ENCODE measurements at regions not wholly inside any gene's neighbourhood (a gene's known extent, or its start where the extent isn't known, plus 50 kb on each side); places are given as distances from the start of the nearest gene placed in this dataset.

DNA sequence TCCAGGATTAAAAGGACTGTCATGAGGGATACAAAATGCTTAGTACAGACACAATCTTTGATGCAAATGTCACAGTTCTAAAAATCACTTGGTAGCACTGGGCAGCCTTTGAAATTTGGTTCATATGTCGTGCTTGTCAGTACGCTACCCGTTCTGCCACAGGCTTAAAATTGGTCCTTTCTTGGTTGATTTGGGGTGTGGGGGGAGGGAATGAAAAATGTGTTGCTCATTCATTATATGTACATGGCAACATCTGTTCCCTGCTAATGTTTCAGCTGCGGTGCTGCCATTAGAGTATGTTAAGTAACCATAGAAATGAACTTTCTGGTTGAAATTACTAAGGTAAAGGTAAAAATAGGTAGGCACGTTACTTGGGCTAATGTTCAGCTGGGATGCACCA, 155.4 kb upstream of the ARHGAP5 start:
- H3K9me3 ChIP-seq (ENCODE audit: control insufficient read depth, insufficient read depth, low read length): no peaks in the 10 kb centered on the region
- POLR2A ChIA-PET: no interaction called here

DNA sequence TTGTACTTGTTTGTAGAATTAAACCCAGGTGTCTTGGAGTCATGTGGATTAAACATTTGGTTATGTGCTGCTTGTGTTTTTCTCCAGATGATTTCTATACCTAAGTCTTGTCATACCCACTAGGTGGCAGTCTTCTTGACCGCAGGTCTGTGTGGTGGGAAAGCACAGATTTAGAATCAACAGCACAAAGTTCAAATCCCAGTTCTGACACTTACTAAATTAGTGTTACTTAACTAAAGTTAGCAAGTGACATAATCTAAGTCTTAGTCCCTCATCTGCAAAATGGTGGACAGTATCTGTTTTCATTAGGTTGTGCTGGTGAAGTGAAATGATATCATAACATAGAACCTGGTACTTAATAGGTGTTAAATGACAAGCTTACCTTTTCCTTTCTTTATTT, 151.0 kb upstream of the ARHGAP5 start:
- Histone ChIP-seq H3K4me3 (ENCODE audit: low read depth, low read length) (no peak overlapping the region), H3K27me3 (ENCODE audit: control insufficient read depth, insufficient read depth, low read length) (no peaks in the 10 kb centered on the region), H3K9me3 (ENCODE audit: control insufficient read depth, insufficient read depth, low read length) (no peaks in the 10 kb centered on the region), H3K27ac (ENCODE audit: low read depth, low read length) (no peak overlapping the region)
- CTCF ChIA-PET: interaction anchor here (0.6 to 4.1 kb wide), 11 partner anchors 8 to 473 kb away, joined by 3 to 31 read pairs (median 3); no protein-coding TSS in a partner anchor
- no peak for DNase-seq (ENCODE audit: low read depth, low spot score)
- TF ChIP-seq, protein P1, sequence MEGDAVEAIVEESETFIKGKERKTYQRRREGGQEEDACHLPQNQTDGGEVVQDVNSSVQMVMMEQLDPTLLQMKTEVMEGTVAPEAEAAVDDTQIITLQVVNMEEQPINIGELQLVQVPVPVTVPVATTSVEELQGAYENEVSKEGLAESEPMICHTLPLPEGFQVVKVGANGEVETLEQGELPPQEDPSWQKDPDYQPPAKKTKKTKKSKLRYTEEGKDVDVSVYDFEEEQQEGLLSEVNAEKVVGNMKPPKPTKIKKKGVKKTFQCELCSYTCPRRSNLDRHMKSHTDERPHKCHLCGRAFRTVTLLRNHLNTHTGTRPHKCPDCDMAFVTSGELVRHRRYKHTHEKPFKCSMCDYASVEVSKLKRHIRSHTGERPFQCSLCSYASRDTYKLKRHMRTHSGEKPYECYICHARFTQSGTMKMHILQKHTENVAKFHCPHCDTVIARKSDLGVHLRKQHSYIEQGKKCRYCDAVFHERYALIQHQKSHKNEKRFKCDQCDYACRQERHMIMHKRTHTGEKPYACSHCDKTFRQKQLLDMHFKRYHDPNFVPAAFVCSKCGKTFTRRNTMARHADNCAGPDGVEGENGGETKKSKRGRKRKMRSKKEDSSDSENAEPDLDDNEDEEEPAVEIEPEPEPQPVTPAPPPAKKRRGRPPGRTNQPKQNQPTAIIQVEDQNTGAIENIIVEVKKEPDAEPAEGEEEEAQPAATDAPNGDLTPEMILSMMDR (IDR thresholded peaks at IDR 0.05; ENCODE audit: low read depth, low read length): peak; percentile 58
- POLR2A ChIA-PET: interaction anchor here (2.0 kb wide), 1 partner anchor 150 kb away, joined by 4 read pairs; the partner anchor contains the start of gene ARHGAP5

More for the DNA sequence above, 155.4 kb upstream of the ARHGAP5 start:
- CTCF ChIA-PET: no interaction called here
- TF ChIP-seq, protein P1 (IDR thresholded peaks at IDR 0.05; ENCODE audit: low read depth, low read length): no peak
- no peak for DNase-seq (ENCODE audit: low read depth, low spot score)
- H3K4me3 ChIP-seq (ENCODE audit: low read depth, low read length): no peak overlapping the region
- no peak overlapping the region for H3K27ac ChIP-seq (ENCODE audit: low read depth, low read length)
- H3K27me3 ChIP-seq (ENCODE audit: control insufficient read depth, insufficient read depth, low read length): no peaks in the 10 kb centered on the region

DNA sequence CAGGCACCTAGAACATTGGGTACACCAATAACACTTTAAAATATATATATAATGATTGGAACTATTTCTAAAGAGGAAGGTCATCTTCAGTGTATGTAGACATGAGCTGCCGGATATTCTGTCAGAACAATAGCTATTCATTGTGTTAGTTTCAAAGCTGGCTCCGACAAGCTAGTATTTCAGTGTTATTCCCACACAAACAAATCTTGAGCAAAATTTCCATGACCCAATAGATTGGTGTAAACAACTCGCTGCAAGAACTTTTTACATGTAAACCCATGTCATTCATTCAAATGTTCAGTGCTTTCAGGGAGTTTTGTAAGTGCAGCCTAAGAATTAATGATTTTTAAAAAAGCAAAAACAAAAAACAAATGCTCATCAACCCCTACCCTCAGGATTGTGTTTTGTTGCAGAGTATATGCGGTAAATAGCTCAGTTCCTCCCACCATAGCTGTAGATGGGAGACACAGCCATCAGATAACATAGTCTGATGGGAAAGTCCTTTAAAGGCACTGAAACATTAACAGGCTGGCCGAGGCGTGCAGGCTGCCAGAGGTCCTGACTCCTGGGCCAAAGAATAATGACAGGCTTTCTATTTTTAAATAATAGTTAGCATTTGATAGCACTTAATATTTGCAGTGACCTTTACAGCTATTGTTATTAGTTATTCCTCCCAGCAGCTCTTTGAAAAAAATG, 150.3 kb upstream of the ARHGAP5 start:
- ChIA-PET CTCF (interaction anchor here (0.6 to 4.1 kb wide), 12 partner anchors 9 to 543 kb away, joined by 3 to 31 read pairs (median 3); no protein-coding TSS in a partner anchor), POLR2A (interaction anchor here (0.7 to 2.0 kb wide), 5 partner anchors 11 to 207 kb away, joined by 3 to 5 read pairs (median 4); partner anchors contain the start of gene ARHGAP5)
- Histone ChIP-seq H3K27me3 (ENCODE audit: control insufficient read depth, insufficient read depth, low read length) (no peaks in the 10 kb centered on the region), H3K4me3 (ENCODE audit: low read depth, low read length) (no peak overlapping the region), H3K9me3 (ENCODE audit: control insufficient read depth, insufficient read depth, low read length) (no peaks in the 10 kb centered on the region), H3K27ac (ENCODE audit: low read depth, low read length) (peak overlapping the region; percentile 83)
- DNase-seq (ENCODE audit: low read depth, low spot score): no peak
- TF ChIP-seq, protein P1 (IDR thresholded peaks at IDR 0.05; ENCODE audit: low read depth, low read length): no peak

DNA sequence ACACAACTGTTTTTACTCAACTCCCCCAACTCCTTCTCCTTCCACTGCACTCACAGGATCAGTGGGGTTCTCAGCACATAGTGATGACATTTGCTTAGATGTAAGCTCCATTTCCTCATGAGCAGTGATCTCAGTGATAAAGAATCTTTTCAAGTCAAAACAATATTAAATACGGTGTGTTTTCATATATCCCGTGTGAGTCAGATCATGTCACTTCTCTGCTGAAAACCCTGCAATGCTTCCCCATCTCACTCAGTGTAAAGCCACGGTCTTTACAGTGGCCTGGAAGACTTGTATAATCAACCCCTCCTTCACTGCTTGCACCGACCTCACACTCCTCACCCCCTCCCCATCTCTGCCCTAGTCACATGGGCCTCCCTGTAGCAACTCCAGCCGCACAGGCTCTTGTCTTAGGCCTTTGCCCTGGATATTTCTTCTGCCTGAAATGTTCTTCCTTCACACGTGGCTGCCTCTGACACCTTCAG, 149.7 kb upstream of the ARHGAP5 start:
- H3K27ac ChIP-seq (ENCODE audit: low read depth, low read length): peak overlapping the region; percentile 89
- no peak overlapping the region for H3K4me3 ChIP-seq (ENCODE audit: low read depth, low read length)
- H3K27me3 ChIP-seq (ENCODE audit: control insufficient read depth, insufficient read depth, low read length): no peaks in the 10 kb centered on the region
- TF ChIP-seq, protein P1 (IDR thresholded peaks at IDR 0.05; ENCODE audit: low read depth, low read length): no peak
- peak; percentile 87 for DNase-seq (ENCODE audit: low read depth, low spot score)
- H3K9me3 ChIP-seq (ENCODE audit: control insufficient read depth, insufficient read depth, low read length): no peaks in the 10 kb centered on the region
- ChIA-PET POLR2A (interaction anchor here (0.7 to 2.0 kb wide), 5 partner anchors 10 to 207 kb away, joined by 3 to 5 read pairs (median 4); partner anchors contain the start of gene ARHGAP5), CTCF (interaction anchor here (0.5 to 4.1 kb wide), 10 partner anchors 13 to 543 kb away, joined by 3 to 31 read pairs (median 4); no protein-coding TSS in a partner anchor)

DNA sequence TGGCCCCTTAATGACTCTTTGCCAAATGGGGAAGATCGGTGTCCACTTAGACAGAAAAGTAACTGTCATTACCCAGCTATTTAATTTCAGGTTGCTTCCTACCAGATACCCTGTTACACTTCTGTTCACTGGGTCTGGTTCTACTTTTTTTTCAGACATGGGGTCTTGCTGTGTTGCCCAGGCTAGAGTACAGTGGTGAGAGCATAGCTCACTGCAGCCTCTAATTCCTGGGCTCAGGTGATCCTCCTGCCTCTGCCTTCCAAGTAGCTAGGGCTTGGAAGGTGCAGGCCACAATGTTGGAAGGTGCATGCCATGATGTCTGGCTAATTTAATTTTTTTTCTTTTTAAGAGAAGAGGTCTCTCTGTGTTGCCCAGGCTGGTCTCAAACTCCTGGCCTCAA, 147.0 kb upstream of the ARHGAP5 start:
- DNase-seq (ENCODE audit: low read depth, low spot score): no peak
- TF ChIP-seq, protein P1 (IDR thresholded peaks at IDR 0.05; ENCODE audit: low read depth, low read length): no peak
- no peaks in the 10 kb centered on the region for H3K27me3 ChIP-seq (ENCODE audit: control insufficient read depth, insufficient read depth, low read length)
- no peak overlapping the region for H3K4me3 ChIP-seq (ENCODE audit: low read depth, low read length)
- ChIA-PET POLR2A (no interaction called here), CTCF (no interaction called here)
- no peaks in the 10 kb centered on the region for H3K9me3 ChIP-seq (ENCODE audit: control insufficient read depth, insufficient read depth, low read length)
- no peak overlapping the region for H3K27ac ChIP-seq (ENCODE audit: low read depth, low read length)

All from AG04450 (cell line).